ENCODE measurements at regions not wholly inside any gene's neighbourhood (a gene's known extent, or its start where the extent isn't known, plus 50 kb on each side); places are given as distances from the start of the nearest gene placed in this dataset.
"Not testable (repeated sequence)": the region's sequence is repeated elsewhere in the genome, so short reads cannot be mapped to it uniquely, and the experiment has no call there.

GRCh38 chr10:121393522-121393921 lies 204.7 kb downstream of the FGFR2 start:
- Histone ChIP-seq H3K36me3 (ENCODE audit: control insufficient read depth, insufficient read depth, low read length) (no peaks in the 10 kb centered on the region), H3K79me2 (no peaks in the 10 kb centered on the region), H2AFZ (no peak overlapping the region), H3K27me3 (ENCODE audit: control insufficient read depth, insufficient read depth, low read length) (no peaks in the 10 kb centered on the region), H3K9me3 (ENCODE audit: control insufficient read depth, low read length) (no peaks in the 10 kb centered on the region), H3K4me2 (ENCODE audit: low read length) (peak overlapping the region; percentile 19), H3K27ac (no peak overlapping the region), H3K4me1 (peaks cover 4% of the 10 kb centered on the region), H3K4me3 (ENCODE audit: low read depth, low read length) (no peak overlapping the region), H3K9ac (no peak overlapping the region)
- no peak for TF ChIP-seq CTCF (IDR thresholded peaks at IDR 0.05)

GRCh38 chr10:121400507-121400906 lies 197.7 kb downstream of the FGFR2 start:
- H3K36me3 ChIP-seq (ENCODE audit: control insufficient read depth, insufficient read depth, low read length); H3K4me2 ChIP-seq (ENCODE audit: low read length); H3K9ac ChIP-seq; H3K79me2 ChIP-seq; H3K27me3 ChIP-seq (ENCODE audit: control insufficient read depth, insufficient read depth, low read length); H3K9me3 ChIP-seq (ENCODE audit: control insufficient read depth, low read length); H2AFZ ChIP-seq; H3K27ac ChIP-seq; H3K4me3 ChIP-seq (ENCODE audit: low read depth, low read length); H3K4me1 ChIP-seq: not testable (repeated sequence)

GRCh38 chr10:121403527-121403926 lies 194.7 kb downstream of the FGFR2 start:
- Histone ChIP-seq H3K9me3 (ENCODE audit: control insufficient read depth, low read length) (no peaks in the 10 kb centered on the region), H3K27me3 (ENCODE audit: control insufficient read depth, insufficient read depth, low read length) (no peaks in the 10 kb centered on the region), H3K4me1 (peaks cover 7% of the 10 kb centered on the region), H3K27ac (no peak overlapping the region), H3K9ac (no peak overlapping the region), H3K79me2 (no peaks in the 10 kb centered on the region), H2AFZ (no peak overlapping the region), H3K4me2 (ENCODE audit: low read length) (no peak overlapping the region), H3K4me3 (ENCODE audit: low read depth, low read length) (no peak overlapping the region), H3K36me3 (ENCODE audit: control insufficient read depth, insufficient read depth, low read length) (no peaks in the 10 kb centered on the region)
- no peak for TF ChIP-seq CTCF (IDR thresholded peaks at IDR 0.05)

GRCh38 chr10:121404611-121405010 lies 193.6 kb downstream of the FGFR2 start:
- no peak for TF ChIP-seq CTCF (IDR thresholded peaks at IDR 0.05)
- Histone ChIP-seq H3K9me3 (ENCODE audit: control insufficient read depth, low read length) (no peaks in the 10 kb centered on the region), H3K4me2 (ENCODE audit: low read length) (no peak overlapping the region), H3K4me1 (peaks cover 7% of the 10 kb centered on the region), H3K9ac (no peak overlapping the region), H2AFZ (no peak overlapping the region), H3K36me3 (ENCODE audit: control insufficient read depth, insufficient read depth, low read length) (no peaks in the 10 kb centered on the region), H3K79me2 (no peaks in the 10 kb centered on the region), H3K4me3 (ENCODE audit: low read depth, low read length) (no peak overlapping the region), H3K27ac (no peak overlapping the region), H3K27me3 (ENCODE audit: control insufficient read depth, insufficient read depth, low read length) (no peaks in the 10 kb centered on the region)

GRCh38 chr10:121405096-121405495 lies 193.1 kb downstream of the FGFR2 start:
- Histone ChIP-seq H3K4me2 (ENCODE audit: low read length) (no peak overlapping the region), H2AFZ (no peak overlapping the region), H3K4me1 (peaks cover 7% of the 10 kb centered on the region), H3K4me3 (ENCODE audit: low read depth, low read length) (no peak overlapping the region), H3K27ac (no peak overlapping the region), H3K27me3 (ENCODE audit: control insufficient read depth, insufficient read depth, low read length) (no peaks in the 10 kb centered on the region), H3K9ac (no peak overlapping the region), H3K79me2 (no peaks in the 10 kb centered on the region), H3K36me3 (ENCODE audit: control insufficient read depth, insufficient read depth, low read length) (no peaks in the 10 kb centered on the region), H3K9me3 (ENCODE audit: control insufficient read depth, low read length) (no peaks in the 10 kb centered on the region)
- TF ChIP-seq CTCF (IDR thresholded peaks at IDR 0.05) = no peak
